PFSK-1 (cell line): ENCODE measurements at regions not wholly inside any gene's neighbourhood (a gene's known extent, or its start where the extent isn't known, plus 50 kb on each side); places are given as distances from the start of the nearest gene placed in this dataset.

Experiments used
- FOXP2 ChIP-seq: optimal IDR thresholded peaks from 2 replicates; pipeline ENCODE3; 2011; ENCODE audit warnings: borderline replicate concordance, control low read depth, inconsistent platforms; ENCODE audit not compliant: insufficient read depth; ENCODE audit errors: extremely low read length, extremely low read depth
- POLR2AphosphoS5 ChIP-seq: IDR thresholded peaks from 2 replicates; pipeline ENCODE4 v1.6.1; 2012; ENCODE audit warnings: low read depth, mild to moderate bottlenecking, control low read depth, low read length, moderate library complexity
- SIN3A ChIP-seq: IDR thresholded peaks from 2 replicates; pipeline ENCODE4 v1.6.1; 2012; ENCODE audit warnings: mild to moderate bottlenecking, low read length, moderate library complexity, borderline replicate concordance; ENCODE audit not compliant: insufficient read depth
- TAF1 ChIP-seq: IDR thresholded peaks from 2 replicates; pipeline ENCODE4 v1.6.1; 2012; ENCODE audit warnings: low read length, control low read depth, borderline replicate concordance; ENCODE audit not compliant: insufficient read depth
- TF ChIP-seq, protein P1 (sequence below), 2 experiments: IDR thresholded peaks; 2 replicates each; pipeline versions ENCODE4 v1.6.1 to v1.8.0; 2011 to 2012; ENCODE audit warnings: low read depth in 2 of 2, low read length in 2 of 2, control low read depth in 1 of 2, inconsistent platforms in 1 of 2, mild to moderate bottlenecking in 1 of 2, moderate library complexity in 1 of 2; ENCODE audit not compliant: insufficient read depth in 1 of 2

DNA sequence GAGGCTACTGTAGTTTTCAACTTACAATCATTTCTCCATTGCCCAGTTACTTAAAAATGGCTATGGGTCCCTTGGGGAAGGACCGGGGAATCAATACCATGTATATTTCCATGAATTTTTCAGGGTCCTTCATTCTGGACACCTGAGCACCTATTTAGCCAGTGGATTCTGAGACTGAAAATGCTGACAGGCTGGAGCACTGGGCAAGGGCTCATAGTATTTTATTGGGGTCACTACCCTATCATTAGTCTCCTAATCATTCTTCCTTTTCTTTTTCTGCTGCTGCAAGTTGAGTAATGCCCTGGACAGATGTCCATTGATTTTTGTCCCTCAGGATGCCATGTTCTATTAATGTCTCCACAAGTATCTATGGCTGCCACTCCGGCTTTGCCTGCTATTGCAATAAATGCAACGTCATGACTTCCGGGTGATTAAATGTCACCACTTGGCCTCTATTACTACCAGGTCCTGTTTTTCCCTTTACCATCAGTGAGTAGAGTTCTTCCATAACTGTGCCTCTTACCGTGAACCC, 279.3 kb upstream of the FBXL7 start:
- TF ChIP-seq POLR2AphosphoS5 (no peak), FOXP2 (no peak), SIN3A (no peak)
- TF ChIP-seq, protein P1, sequence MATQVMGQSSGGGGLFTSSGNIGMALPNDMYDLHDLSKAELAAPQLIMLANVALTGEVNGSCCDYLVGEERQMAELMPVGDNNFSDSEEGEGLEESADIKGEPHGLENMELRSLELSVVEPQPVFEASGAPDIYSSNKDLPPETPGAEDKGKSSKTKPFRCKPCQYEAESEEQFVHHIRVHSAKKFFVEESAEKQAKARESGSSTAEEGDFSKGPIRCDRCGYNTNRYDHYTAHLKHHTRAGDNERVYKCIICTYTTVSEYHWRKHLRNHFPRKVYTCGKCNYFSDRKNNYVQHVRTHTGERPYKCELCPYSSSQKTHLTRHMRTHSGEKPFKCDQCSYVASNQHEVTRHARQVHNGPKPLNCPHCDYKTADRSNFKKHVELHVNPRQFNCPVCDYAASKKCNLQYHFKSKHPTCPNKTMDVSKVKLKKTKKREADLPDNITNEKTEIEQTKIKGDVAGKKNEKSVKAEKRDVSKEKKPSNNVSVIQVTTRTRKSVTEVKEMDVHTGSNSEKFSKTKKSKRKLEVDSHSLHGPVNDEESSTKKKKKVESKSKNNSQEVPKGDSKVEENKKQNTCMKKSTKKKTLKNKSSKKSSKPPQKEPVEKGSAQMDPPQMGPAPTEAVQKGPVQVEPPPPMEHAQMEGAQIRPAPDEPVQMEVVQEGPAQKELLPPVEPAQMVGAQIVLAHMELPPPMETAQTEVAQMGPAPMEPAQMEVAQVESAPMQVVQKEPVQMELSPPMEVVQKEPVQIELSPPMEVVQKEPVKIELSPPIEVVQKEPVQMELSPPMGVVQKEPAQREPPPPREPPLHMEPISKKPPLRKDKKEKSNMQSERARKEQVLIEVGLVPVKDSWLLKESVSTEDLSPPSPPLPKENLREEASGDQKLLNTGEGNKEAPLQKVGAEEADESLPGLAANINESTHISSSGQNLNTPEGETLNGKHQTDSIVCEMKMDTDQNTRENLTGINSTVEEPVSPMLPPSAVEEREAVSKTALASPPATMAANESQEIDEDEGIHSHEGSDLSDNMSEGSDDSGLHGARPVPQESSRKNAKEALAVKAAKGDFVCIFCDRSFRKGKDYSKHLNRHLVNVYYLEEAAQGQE (IDR thresholded peaks at IDR 0.05; ENCODE audit: insufficient read depth in 1 of 2, low read depth in 2 of 2, low read length in 2 of 2), result no peak

DNA sequence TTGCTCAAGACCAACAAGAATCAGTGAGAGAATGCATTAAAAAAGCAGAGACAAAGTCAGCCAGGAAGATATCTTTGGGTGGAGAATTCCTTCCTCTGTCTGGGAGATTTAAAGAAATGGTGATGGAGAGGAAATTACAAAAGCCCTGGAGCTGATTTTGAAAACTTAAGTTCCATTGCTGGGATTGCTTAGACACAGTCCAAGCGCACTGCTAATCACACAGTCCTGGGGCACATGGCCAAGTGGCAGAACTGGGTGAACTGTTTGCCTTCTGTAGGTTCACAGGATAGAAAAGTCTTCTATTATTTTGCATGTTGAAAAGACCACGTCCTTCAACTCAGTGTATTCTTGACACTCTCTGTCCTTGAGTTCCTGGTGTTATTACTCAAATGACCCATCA, 284.9 kb upstream of the FBXL7 start:
- TF ChIP-seq SIN3A (no peak), FOXP2 (no peak), TAF1 (no peak), POLR2AphosphoS5 (no peak)
- TF ChIP-seq, protein P1 (IDR thresholded peaks at IDR 0.05; ENCODE audit: insufficient read depth in 1 of 2, low read depth in 2 of 2, low read length in 2 of 2), result no peak

DNA sequence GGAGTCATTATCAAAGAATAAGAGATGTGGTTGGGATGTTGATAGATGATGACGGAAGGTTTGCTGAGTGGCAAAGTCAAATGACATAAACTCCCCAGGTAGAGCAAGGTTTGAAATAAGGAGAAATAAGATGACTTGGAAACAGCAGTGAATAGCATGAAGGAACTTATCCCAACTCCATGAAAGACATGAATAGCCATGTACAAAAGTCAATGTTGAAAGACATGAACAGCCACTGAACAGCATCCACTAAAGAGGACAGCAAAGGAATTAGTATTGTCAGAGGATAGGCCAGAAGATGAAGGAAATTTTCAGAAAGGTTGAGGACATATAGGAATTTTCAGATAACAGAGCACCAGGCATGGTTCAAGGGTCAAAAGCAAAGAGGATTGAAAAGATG, 286.0 kb upstream of the FBXL7 start:
- no peak for TF ChIP-seq POLR2AphosphoS5
- TF ChIP-seq, protein P1 (IDR thresholded peaks at IDR 0.05; ENCODE audit: insufficient read depth in 1 of 2, low read depth in 2 of 2, low read length in 2 of 2), result no peak
- no peak for TF ChIP-seq SIN3A
- no peak for TF ChIP-seq TAF1
- no peak for TF ChIP-seq FOXP2

DNA sequence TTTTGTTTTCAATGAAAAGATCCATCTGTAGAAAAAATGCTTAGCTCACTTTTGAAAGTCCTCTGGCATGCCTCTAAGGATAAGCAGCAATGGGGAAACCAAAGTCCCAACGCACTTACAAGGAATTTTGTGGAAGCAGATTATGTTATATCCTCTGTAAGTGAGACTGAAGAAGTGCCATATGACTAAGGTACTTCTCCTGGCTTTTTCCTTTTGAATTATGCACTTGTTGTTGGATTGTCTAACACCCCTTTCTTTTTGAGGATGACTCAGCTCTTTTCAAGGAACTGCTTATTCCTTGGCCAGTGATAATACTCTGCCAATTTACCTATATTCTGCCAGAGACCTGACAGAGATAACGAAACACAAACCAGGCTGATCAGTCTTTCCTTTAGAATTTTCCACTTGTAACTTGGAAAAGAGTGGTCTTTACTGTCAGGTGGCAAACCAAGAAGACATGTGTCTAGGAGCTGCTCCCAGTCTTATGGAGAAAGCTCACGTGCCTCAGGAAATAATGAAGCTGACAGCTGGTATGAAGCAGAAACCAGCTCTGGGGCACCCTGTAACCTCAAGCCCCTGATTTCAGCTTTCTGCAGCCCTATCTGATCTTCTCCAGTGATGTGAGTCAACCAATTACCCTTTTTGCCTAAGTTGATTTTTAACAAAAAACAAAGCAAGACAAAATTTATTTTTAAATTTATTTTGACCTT, 290.8 kb upstream of the FBXL7 start:
- no peak for TF ChIP-seq TAF1
- TF ChIP-seq, protein P1 (IDR thresholded peaks at IDR 0.05; ENCODE audit: insufficient read depth in 1 of 2, low read depth in 2 of 2, low read length in 2 of 2), result no peak
- no peak for TF ChIP-seq SIN3A
- no peak for TF ChIP-seq FOXP2
- TF ChIP-seq POLR2AphosphoS5, result no peak
